Naive thymus-derived CD4-positive, alpha-beta T cell (primary cell): ENCODE measurements at regions not wholly inside any gene's neighbourhood (a gene's known extent, or its start where the extent isn't known, plus 50 kb on each side); places are given as distances from the start of the nearest gene placed in this dataset.

Source experiments
- ATAC-seq: fragments of 150-1000 bp; cut with Tn5 transposase; 2 replicates; pipeline ENCODE4 v1.10.0; 2021; ENCODE audit warnings: mild to moderate bottlenecking, moderate library complexity
- CTCF ChIA-PET: fragments of 350-600 bp; sonication (Branson Sonifier 250); formaldehyde crosslinking; loops from one replicate; lab custom pipeline; 2021; ENCODE audit warnings: antibody characterized with exemption; lab: Charles Lee
- POLR2A ChIA-PET: fragments of 350-600 bp; sonication (Branson Sonifier 250); formaldehyde crosslinking; loops from one replicate; lab custom pipeline; 2021; ENCODE audit warnings: antibody characterized with exemption, inconsistent platforms; lab: Charles Lee
- DNase-seq, 9 donors: peaks; one replicate each; pipeline versions ENCODE4 v3.0.0 to v3.0.0-alpha.2; 2020 to 2022; ENCODE audit warnings: mixed read lengths in 1 of 9
- H3K27ac ChIP-seq: one replicate; pipeline ENCODE4 v1.7.0; 2013; ENCODE audit warnings: mild to moderate bottlenecking, low read depth, low read length, moderate library complexity
- H3K27me3 ChIP-seq, 2 donors: one replicate each; pipeline ENCODE4 v1.7.0; 2013; ENCODE audit warnings: low read length in 2 of 2, mild to moderate bottlenecking in 2 of 2, moderate library complexity in 2 of 2; ENCODE audit not compliant: control insufficient read depth in 2 of 2, insufficient read depth in 2 of 2
- H3K36me3 ChIP-seq, 3 experiments: 1 replicate in 2 of 3; 2 replicates in 1 of 3; pipeline ENCODE4 v1.7.0; 2013; ENCODE audit warnings: low read length in 3 of 3, mild to moderate bottlenecking in 3 of 3, moderate library complexity in 1 of 3; ENCODE audit not compliant: insufficient read depth in 3 of 3, control insufficient read depth in 2 of 3
- H3K4me1 ChIP-seq, 2 donors: one replicate each; pipeline ENCODE4 v1.7.0; 2013; ENCODE audit warnings: low read length in 2 of 2, mild to moderate bottlenecking in 2 of 2, moderate library complexity in 1 of 2; ENCODE audit not compliant: control insufficient read depth in 2 of 2, insufficient read depth in 2 of 2
- H3K4me3 ChIP-seq: 2 replicates; pipeline ENCODE4 v1.7.0; 2013; ENCODE audit warnings: mild to moderate bottlenecking, low read length
- H3K9me3 ChIP-seq, 3 experiments: 1 replicate in 2 of 3; 2 replicates in 1 of 3; pipeline ENCODE4 v1.7.0; 2013; ENCODE audit warnings: low read length in 3 of 3; ENCODE audit not compliant: control insufficient read depth in 2 of 3
- H3K27ac Mint-ChIP-seq, 9 donors: one replicate each; pipeline ENCODE4 v1.8.0; 2020 to 2022; ENCODE audit warnings: mixed read lengths in 9 of 9, mild to moderate bottlenecking in 8 of 9, moderate library complexity in 5 of 9, inconsistent platforms in 2 of 9
- H3K27me3 Mint-ChIP-seq, 5 donors: one replicate each; pipeline ENCODE4 v1.8.0; 2021 to 2022; ENCODE audit warnings: mixed read lengths in 5 of 5, mild to moderate bottlenecking in 1 of 5
- H3K36me3 Mint-ChIP-seq, 5 donors: one replicate each; pipeline ENCODE4 v1.8.0; 2020 to 2022; ENCODE audit warnings: mixed read lengths in 5 of 5, mild to moderate bottlenecking in 3 of 5, inconsistent platforms in 1 of 5
- H3K4me1 Mint-ChIP-seq, 7 donors: one replicate each; pipeline ENCODE4 v1.8.0; 2020 to 2022; ENCODE audit warnings: mixed read lengths in 7 of 7, mild to moderate bottlenecking in 3 of 7, inconsistent platforms in 1 of 7
- H3K4me3 Mint-ChIP-seq, 10 donors: one replicate each; pipeline ENCODE4 v1.8.0; 2020 to 2022; ENCODE audit warnings: mild to moderate bottlenecking in 10 of 10, mixed read lengths in 10 of 10, moderate library complexity in 6 of 10, inconsistent platforms in 2 of 10
- H3K9me3 Mint-ChIP-seq, 11 donors: one replicate each; pipeline ENCODE4 v1.8.0; 2020 to 2022; ENCODE audit warnings: mixed read lengths in 11 of 11, mild to moderate bottlenecking in 4 of 11, inconsistent platforms in 1 of 11, moderate library complexity in 1 of 11
- intact Hi-C, 2 donors: fragments of 100-400 bp; cut with micrococcal nuclease; formaldehyde crosslinking; loops; one replicate each; pipeline ENCODE4 v1.15.1; 2023

DNA sequence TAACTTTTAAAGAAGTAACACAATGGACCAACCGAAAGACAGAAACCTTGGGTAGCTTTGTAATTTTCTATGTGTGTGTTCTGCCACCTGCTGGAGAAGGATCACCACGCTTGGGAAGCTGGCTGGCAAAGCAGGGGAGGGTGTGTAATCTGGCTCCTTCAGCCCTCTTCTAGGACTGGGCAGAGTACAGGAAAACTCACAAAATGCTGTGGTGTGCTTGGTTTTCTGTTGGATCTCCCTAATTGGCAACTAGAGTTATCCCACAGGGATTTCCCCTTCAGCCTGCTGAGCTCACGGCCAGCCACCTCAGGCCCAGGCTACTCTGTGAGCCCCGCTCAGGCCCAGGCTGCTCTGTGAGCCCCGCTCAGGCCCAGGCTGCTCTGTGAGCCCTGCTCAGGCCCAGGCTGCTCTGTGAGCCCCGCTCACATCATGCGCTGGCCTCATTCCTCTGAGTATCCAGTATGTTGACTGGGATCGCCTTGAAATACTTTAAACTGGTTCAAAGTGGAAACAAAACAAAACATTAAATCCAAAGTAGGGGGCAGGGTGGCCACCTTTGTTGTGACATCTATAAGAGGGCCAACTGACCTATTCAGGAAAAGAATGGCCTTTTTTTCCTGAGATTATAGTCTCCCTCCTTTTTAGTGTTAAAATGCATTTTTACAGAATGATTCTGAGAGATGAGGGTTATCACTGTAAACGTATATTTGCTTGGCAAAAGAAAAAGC lies 52.0 kb upstream of the RNU6-8 start:
- Mint-ChIP-seq H3K27ac (no peak overlapping the region), H3K9me3 (no peaks in the 10 kb centered on the region), H3K4me1 (peaks cover 0 to 15% (median 8%) of the 10 kb centered on the region in 7 donors), H3K36me3 (peaks cover 0 to 3% (median 0%) of the 10 kb centered on the region in 5 donors), H3K27me3 (no peaks in the 10 kb centered on the region), H3K4me3 (no peak overlapping the region)
- peak; percentile 15 to 62 (median 44) for DNase-seq
- no peak overlapping the region for H3K4me3 ChIP-seq
- POLR2A ChIA-PET: interaction anchor here (0.6 to 1.5 kb wide), 2 partner anchors 179 to 283 kb away, joined by 3 to 5 read pairs; partner anchors contain the start of gene ARHGAP5
- CTCF ChIA-PET: interaction anchor here (0.7 to 5.6 kb wide), 18 partner anchors 10 to 798 kb away, joined by 3 to 125 read pairs (median 5); partner anchors contain the start of gene DTD2
- intact Hi-C loops: loop anchor here (2.0 to 5.0 kb wide), 4 partner anchors 103 to 694 kb away; partner anchors contain the start of gene NUBPL (in 1 of the 2)
- no peaks in the 10 kb centered on the region for H3K9me3 ChIP-seq
- H3K4me1 ChIP-seq: no peaks in the 10 kb centered on the region
- no peak overlapping the region for H3K27ac ChIP-seq
- no peaks in the 10 kb centered on the region for H3K36me3 ChIP-seq
- peak; percentile 72 for ATAC-seq
- H3K27me3 ChIP-seq: no peaks in the 10 kb centered on the region

DNA sequence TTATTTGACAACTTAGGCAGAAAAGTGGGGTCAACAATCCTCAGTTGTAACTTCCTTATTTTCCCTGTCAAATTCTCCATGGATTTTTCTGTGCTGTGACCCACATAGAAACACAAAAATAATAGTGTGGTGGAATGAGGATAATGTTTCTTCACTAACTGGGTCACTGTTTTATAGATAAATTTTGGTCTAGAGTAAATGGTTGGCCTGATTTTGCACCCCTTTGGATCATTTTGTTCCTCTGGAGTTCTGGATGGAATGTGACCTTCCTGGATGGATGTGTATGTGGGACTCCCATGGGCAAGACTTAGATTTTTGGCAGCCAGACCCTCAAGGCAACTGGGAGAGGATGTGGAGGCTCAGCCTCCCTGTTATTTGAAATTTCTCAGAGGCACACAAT lies 52.7 kb upstream of the RNU6-8 start:
- no peaks in the 10 kb centered on the region for H3K9me3 Mint-ChIP-seq
- no peaks in the 10 kb centered on the region for H3K9me3 ChIP-seq
- no peak overlapping the region for H3K27ac Mint-ChIP-seq
- peaks cover 0 to 3% (median 0%) of the 10 kb centered on the region in 5 donors for H3K36me3 Mint-ChIP-seq
- peaks cover 0 to 18% (median 8%) of the 10 kb centered on the region in 7 donors for H3K4me1 Mint-ChIP-seq
- H3K4me3 ChIP-seq: no peak overlapping the region
- H3K27me3 ChIP-seq: no peaks in the 10 kb centered on the region
- H3K4me3 Mint-ChIP-seq: no peak overlapping the region
- DNase-seq (no peak), ATAC-seq (no peak)
- POLR2A ChIA-PET: no interaction called here
- intact Hi-C loops: loop anchor here in 1 of 2 donors (2.0 kb wide), 2 partner anchors 213 to 695 kb away; partner anchors contain the start of gene NUBPL
- H3K27ac ChIP-seq: no peak overlapping the region
- no peaks in the 10 kb centered on the region for H3K36me3 ChIP-seq
- H3K4me1 ChIP-seq: no peaks in the 10 kb centered on the region
- H3K27me3 Mint-ChIP-seq: no peaks in the 10 kb centered on the region
- CTCF ChIA-PET: no interaction called here

DNA sequence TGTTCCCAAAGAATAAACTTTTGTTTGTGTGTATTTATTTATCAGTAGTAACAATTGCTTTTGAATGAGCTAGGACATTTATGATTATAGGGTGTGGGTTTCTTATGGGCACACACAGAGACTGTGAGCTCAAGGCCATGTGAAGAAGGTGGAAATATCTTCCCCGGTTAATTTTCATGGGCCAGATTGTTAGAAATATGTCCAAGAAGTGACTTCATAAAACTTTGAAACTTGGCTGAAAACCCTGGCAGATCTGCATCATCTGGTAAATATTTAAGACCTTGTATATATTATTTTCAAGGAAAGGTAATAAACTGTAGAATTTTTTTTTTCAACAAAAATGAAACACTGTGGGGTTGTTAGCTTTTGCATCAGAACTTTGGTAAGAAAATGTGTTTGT lies 53.5 kb upstream of the RNU6-8 start:
- intact Hi-C loops: no loop called here

DNA sequence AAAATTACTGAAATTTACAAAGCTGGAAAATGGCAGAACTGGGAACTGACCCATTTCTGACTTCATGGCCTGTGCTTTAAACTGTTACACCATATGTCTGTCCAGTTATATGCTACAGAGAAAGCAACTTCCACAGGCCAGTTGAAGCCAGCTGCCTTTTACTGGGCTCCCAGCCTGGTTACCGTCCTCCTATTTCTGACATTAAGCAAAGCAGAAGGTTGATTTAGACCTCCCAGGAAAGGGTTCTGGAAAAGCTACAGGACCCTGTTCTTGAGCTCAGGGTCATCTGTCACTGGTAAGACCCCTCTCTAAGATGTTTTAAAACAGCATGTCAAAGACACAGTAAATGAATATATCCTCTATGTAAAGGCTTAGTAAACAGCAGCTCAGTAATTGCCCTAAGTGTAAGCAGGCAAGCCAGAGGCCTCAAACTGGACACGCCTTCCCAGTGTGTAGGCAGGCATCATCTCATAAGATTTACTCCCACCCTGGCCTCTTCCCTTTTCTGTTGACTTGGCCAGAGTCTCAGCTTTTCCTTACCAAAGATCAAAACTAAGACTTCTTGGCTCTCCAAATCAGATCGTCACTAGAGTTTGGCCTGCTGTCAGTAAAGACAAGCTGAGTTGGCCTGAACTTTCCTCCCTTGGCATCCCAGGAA lies 55.4 kb upstream of the RNU6-8 start:
- Histone ChIP-seq H3K4me1 (no peaks in the 10 kb centered on the region), H3K27ac (no peak overlapping the region), H3K9me3 (peaks cover 0 to 4% (median 0%) of the 10 kb centered on the region in 3 experiments), H3K27me3 (no peaks in the 10 kb centered on the region), H3K36me3 (no peaks in the 10 kb centered on the region), H3K4me3 (no peak overlapping the region)
- no peaks in the 10 kb centered on the region for H3K27me3 Mint-ChIP-seq
- ATAC-seq (no peak), DNase-seq (no peak)
- ChIA-PET CTCF (interaction anchor here (0.8 to 1.1 kb wide), 2 partner anchors 186 to 331 kb away, joined by 7 to 8 read pairs; no protein-coding TSS in a partner anchor), POLR2A (no interaction called here)
- peaks cover 0 to 13% (median under 1%) of the 10 kb centered on the region in 11 donors for H3K9me3 Mint-ChIP-seq
- no peak overlapping the region for H3K27ac Mint-ChIP-seq
- H3K36me3 Mint-ChIP-seq: peaks cover 0 to 14% (median 3%) of the 10 kb centered on the region in 5 donors
- intact Hi-C loops: no loop called here
- H3K4me3 Mint-ChIP-seq: no peak overlapping the region
- H3K4me1 Mint-ChIP-seq: peaks cover 0 to 23% (median 8%) of the 10 kb centered on the region in 7 donors

More for the DNA sequence above, 53.5 kb upstream of the RNU6-8 start:
- DNase-seq (no peak), ATAC-seq (no peak)
- Histone ChIP-seq H3K36me3 (no peaks in the 10 kb centered on the region), H3K27ac (no peak overlapping the region), H3K9me3 (no peaks in the 10 kb centered on the region), H3K4me3 (no peak overlapping the region), H3K4me1 (no peaks in the 10 kb centered on the region), H3K27me3 (no peaks in the 10 kb centered on the region)
- peaks cover 0 to 4% (median 0%) of the 10 kb centered on the region in 11 donors for H3K9me3 Mint-ChIP-seq
- POLR2A ChIA-PET: no interaction called here
- H3K36me3 Mint-ChIP-seq: peaks cover 0 to 4% (median 3%) of the 10 kb centered on the region in 5 donors
- no peak overlapping the region for H3K27ac Mint-ChIP-seq
- H3K27me3 Mint-ChIP-seq: no peaks in the 10 kb centered on the region
- CTCF ChIA-PET: interaction anchor here (0.6 to 0.8 kb wide), 4 partner anchors 258 to 875 kb away, joined by 3 read pairs; no protein-coding TSS in a partner anchor
- H3K4me3 Mint-ChIP-seq: no peak overlapping the region
- H3K4me1 Mint-ChIP-seq: peaks cover 0 to 23% (median 8%) of the 10 kb centered on the region in 7 donors

DNA sequence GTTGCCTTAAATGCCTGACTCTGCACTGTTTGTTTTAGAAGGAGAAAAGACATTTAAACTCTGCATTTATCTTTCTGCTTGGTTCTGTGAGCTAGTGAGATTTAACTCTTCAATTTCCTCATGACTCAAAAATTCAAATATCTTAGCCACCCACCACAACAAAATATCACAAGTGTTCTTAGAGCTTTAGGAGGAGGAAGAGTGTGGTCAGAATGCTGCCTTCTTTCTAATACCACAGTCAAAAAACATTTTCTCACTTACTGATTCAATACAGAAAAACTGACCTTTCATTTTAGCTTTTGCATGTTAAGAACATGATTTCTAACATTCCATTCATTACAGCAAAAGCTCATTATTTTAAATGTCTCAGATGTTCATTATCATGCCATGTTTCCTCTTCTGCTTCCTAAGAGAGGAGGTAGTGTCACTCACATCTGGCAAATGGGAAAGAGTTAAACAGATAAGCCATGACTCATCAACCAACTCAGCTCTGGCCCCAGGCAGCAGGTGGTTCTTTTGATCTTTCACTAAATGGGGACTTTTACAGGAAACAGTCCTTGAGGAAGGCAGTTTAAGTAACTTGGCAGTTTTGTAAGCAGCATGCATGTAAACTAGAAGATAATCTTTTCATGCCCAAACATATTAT lies 56.4 kb upstream of the RNU6-8 start:
- H3K4me1 Mint-ChIP-seq: peaks cover 0 to 23% (median 8%) of the 10 kb centered on the region in 7 donors
- CTCF ChIA-PET: interaction anchor here (1.1 kb wide), 1 partner anchor 187 kb away, joined by 8 read pairs; no protein-coding TSS in a partner anchor
- H3K27ac ChIP-seq: no peak overlapping the region
- ATAC-seq (no peak), DNase-seq (peak in 1 of 9 donors; percentile 33)
- no peaks in the 10 kb centered on the region for H3K4me1 ChIP-seq
- H3K36me3 ChIP-seq: no peaks in the 10 kb centered on the region
- H3K27ac Mint-ChIP-seq: peak overlapping the region in 1 of 9 donors; percentile 50
- H3K36me3 Mint-ChIP-seq: peaks cover 7 to 20% (median 10%) of the 10 kb centered on the region in 5 donors
- H3K27me3 ChIP-seq: no peaks in the 10 kb centered on the region
- intact Hi-C loops: no loop called here
- POLR2A ChIA-PET: no interaction called here
- peaks cover 0 to 6% (median 0%) of the 10 kb centered on the region in 5 donors for H3K27me3 Mint-ChIP-seq
- H3K4me3 Mint-ChIP-seq: peak overlapping the region in 1 of 10 donors; percentile 45
- H3K9me3 Mint-ChIP-seq: peaks cover 6 to 24% (median 10%) of the 10 kb centered on the region in 11 donors
- no peak overlapping the region for H3K4me3 ChIP-seq
- H3K9me3 ChIP-seq: peaks cover 0 to 11% (median 0%) of the 10 kb centered on the region in 3 experiments

DNA sequence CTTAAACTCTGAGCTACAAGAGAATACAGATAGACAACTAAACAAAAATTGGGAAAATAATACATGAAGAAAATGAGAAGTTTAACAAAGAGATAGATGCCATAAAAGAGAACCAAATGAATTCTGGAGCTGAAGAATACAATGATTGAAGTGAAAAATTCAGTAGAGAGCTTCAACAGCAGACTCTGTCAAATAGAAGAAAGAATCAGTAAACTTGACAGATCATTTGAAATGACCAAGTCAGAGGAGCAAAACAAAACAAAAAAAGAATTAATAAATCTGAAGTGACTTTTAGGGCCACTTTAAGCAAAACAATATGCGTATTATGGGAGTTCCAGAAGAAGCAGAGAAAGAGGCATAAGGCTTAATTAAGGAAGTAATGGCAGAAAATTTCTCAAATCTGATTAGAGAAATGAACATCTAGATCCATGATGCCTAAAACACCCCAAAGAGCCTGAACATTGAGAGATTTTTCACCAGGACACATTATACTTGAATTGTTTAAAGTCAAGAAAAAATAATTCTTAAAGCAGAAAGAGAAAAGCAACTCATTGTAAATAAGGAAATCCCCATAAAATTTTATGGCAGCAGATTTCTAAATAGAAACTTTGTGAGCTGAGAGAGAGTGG lies 61.0 kb upstream of the RNU6-8 start:
- ChIA-PET CTCF (interaction anchor here (0.7 kb wide), 1 partner anchor 338 kb away, joined by 3 read pairs; no protein-coding TSS in a partner anchor), POLR2A (no interaction called here)
- Histone ChIP-seq H3K4me1 (no peaks in the 10 kb centered on the region), H3K27ac (no peak overlapping the region), H3K9me3 (peaks cover 0 to 11% (median 0%) of the 10 kb centered on the region in 3 experiments), H3K27me3 (no peaks in the 10 kb centered on the region), H3K4me3 (no peak overlapping the region), H3K36me3 (no peaks in the 10 kb centered on the region)
- H3K9me3 Mint-ChIP-seq: peaks cover 6 to 49% (median 24%) of the 10 kb centered on the region in 11 donors
- ATAC-seq: no peak
- H3K27ac Mint-ChIP-seq: no peak overlapping the region
- H3K4me1 Mint-ChIP-seq: peaks cover 0 to 18% (median 8%) of the 10 kb centered on the region in 7 donors
- intact Hi-C loops: no loop called here
- DNase-seq: no peak
- peaks cover 0 to 6% (median 0%) of the 10 kb centered on the region in 5 donors for H3K27me3 Mint-ChIP-seq
- no peak overlapping the region for H3K4me3 Mint-ChIP-seq
- peaks cover 10 to 26% (median 11%) of the 10 kb centered on the region in 5 donors for H3K36me3 Mint-ChIP-seq
